ENCODE measurements at regions not wholly inside any gene's neighbourhood (a gene's known extent, or its start where the extent isn't known, plus 50 kb on each side); places are given as distances from the start of the nearest gene placed in this dataset.
"Not testable (repeated sequence)": the region's sequence is repeated elsewhere in the genome, so short reads cannot be mapped to it uniquely, and the experiment has no call there.

DNA sequence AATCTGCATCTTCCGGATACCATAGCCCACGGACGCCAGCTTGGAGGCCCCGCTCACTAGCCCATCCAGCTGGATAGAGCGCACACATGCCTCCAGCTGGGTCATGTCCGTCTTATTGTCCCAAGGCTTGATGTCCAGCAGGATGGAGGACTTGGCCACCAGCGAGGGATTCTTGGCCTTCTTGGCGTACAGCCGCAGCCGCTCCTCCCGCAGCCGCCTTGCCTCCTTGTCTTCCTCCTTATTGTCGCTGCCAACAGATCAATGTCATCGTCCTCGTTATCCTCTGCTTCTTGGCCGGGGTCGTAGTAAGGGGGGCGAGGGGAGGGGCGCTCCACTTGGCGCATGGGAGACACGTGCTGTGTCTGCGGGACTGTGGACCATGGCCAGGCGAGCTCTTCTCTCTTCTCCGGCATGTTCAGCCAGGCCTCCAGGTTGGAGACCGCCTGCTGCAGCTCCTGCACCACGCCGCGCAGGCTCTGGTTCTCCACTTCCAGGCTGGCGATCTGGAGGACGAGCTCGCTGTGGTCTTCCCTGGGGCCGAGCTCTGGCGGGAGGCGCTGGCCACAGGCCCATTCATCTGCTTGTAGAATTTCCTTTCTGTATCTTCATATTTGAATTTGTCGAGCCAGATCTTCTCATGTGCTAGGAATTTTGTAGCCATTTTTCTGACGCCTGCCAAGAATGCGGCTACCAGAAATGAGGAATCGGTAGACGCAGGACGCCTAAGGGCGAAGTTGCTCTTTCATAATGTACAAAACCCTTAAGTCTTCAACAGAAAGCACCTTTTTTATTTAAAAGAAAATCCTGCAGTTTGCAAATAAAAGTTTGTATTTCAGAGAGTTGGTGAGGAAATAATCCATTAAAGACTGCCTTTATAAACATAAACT, 60.1 kb upstream of the PTPRK start:
- no peak overlapping the region for H3K27ac ChIP-seq (ENCODE audit: low read length)
- no peaks in the 10 kb centered on the region for H4K20me1 ChIP-seq (ENCODE audit: insufficient read depth, low read length)
- DNase-seq = no peak
- no peaks in the 10 kb centered on the region for H3K27me3 ChIP-seq (ENCODE audit: insufficient read depth, low read length, poor library complexity)
- H3K79me2 ChIP-seq (ENCODE audit: insufficient read depth, low read length) = no peaks in the 10 kb centered on the region
- H3K9ac ChIP-seq (ENCODE audit: low read depth, low read length) = no peak overlapping the region
- no peak overlapping the region for H2AFZ ChIP-seq (ENCODE audit: low read depth, low read length)
- ATAC-seq (ENCODE audit: insufficient read depth, low read depth) = no peak
- no peaks in the 10 kb centered on the region for H3K36me3 ChIP-seq (ENCODE audit: insufficient read depth, low read length)
- TF ChIP-seq, protein P1, sequence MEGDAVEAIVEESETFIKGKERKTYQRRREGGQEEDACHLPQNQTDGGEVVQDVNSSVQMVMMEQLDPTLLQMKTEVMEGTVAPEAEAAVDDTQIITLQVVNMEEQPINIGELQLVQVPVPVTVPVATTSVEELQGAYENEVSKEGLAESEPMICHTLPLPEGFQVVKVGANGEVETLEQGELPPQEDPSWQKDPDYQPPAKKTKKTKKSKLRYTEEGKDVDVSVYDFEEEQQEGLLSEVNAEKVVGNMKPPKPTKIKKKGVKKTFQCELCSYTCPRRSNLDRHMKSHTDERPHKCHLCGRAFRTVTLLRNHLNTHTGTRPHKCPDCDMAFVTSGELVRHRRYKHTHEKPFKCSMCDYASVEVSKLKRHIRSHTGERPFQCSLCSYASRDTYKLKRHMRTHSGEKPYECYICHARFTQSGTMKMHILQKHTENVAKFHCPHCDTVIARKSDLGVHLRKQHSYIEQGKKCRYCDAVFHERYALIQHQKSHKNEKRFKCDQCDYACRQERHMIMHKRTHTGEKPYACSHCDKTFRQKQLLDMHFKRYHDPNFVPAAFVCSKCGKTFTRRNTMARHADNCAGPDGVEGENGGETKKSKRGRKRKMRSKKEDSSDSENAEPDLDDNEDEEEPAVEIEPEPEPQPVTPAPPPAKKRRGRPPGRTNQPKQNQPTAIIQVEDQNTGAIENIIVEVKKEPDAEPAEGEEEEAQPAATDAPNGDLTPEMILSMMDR (IDR thresholded peaks at IDR 0.05; ENCODE audit: borderline replicate concordance, extremely low read depth, low read length, poor library complexity, severe bottlenecking) = no peak
- TF ChIP-seq EZH2 (IDR thresholded peaks at IDR 0.05; ENCODE audit: borderline replicate concordance, low read depth, low read length, severe bottlenecking) = no peak
- no peaks in the 10 kb centered on the region for H3K9me3 ChIP-seq (ENCODE audit: insufficient read depth, low read length, severe bottlenecking)
- H3K4me1 ChIP-seq (ENCODE audit: insufficient read depth, low read length) = no peaks in the 10 kb centered on the region
- no peak overlapping the region for H3K4me3 ChIP-seq (ENCODE audit: low read depth in 1 of 2, low read length in 2 of 2)
- H3K4me2 ChIP-seq (ENCODE audit: insufficient read depth, low read length) = no peak overlapping the region

DNA sequence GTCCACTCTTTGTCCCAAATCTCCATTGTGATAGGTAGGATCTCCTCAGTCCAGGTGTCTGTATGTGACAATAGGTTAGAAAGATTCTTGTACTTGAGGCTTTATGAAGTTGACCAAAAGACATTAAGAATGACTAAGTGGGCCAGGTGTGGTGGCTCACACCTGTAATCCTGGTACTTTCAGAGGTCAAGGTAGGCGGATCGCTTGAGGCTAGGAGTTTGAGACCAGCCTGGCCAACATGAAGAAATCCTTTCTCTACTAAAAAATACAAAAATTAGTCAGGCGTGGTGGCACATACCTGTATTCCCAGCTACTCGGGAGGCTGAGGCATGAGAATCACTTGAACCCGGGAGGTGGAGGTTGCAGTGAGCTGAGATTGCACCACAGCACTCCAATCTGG, 54.9 kb upstream of the PTPRK start:
- H3K9me3 ChIP-seq (ENCODE audit: insufficient read depth, low read length, severe bottlenecking); H4K20me1 ChIP-seq (ENCODE audit: insufficient read depth, low read length); H3K27me3 ChIP-seq (ENCODE audit: insufficient read depth, low read length, poor library complexity); H2AFZ ChIP-seq (ENCODE audit: low read depth, low read length); DNase-seq; H3K27ac ChIP-seq (ENCODE audit: low read length); H3K9ac ChIP-seq (ENCODE audit: low read depth, low read length); H3K4me1 ChIP-seq (ENCODE audit: insufficient read depth, low read length); H3K4me3 ChIP-seq (ENCODE audit: low read depth in 1 of 2, low read length in 2 of 2); H3K4me2 ChIP-seq (ENCODE audit: insufficient read depth, low read length); H3K79me2 ChIP-seq (ENCODE audit: insufficient read depth, low read length); ATAC-seq (ENCODE audit: insufficient read depth, low read depth); H3K36me3 ChIP-seq (ENCODE audit: insufficient read depth, low read length): not testable (repeated sequence)

DNA sequence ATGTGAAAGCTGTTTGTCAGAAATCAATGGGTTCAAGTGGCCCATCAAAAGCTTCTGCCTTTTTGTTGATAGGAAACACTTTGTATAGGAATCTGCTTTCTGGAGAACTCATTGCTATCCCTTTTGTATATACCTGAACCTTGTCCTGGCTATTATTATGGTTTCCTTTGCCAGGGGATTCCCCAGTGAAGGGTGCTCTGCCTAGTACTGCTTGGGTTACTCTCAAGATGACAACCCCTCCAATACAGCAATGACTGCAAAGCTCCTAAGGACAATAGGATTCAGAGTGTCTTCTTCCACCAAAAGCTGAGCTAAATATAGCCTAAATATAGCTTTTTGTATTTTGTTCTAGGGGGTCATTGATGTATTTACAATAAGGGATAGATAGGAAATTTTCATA, 54.0 kb upstream of the PTPRK start:
- no peak for ATAC-seq (ENCODE audit: insufficient read depth, low read depth)
- no peaks in the 10 kb centered on the region for H3K79me2 ChIP-seq (ENCODE audit: insufficient read depth, low read length)
- H3K27me3 ChIP-seq (ENCODE audit: insufficient read depth, low read length, poor library complexity) = no peaks in the 10 kb centered on the region
- no peak overlapping the region for H3K27ac ChIP-seq (ENCODE audit: low read length)
- H4K20me1 ChIP-seq (ENCODE audit: insufficient read depth, low read length) = no peaks in the 10 kb centered on the region
- no peaks in the 10 kb centered on the region for H3K9me3 ChIP-seq (ENCODE audit: insufficient read depth, low read length, severe bottlenecking)
- no peak for DNase-seq
- H3K9ac ChIP-seq (ENCODE audit: low read depth, low read length) = no peak overlapping the region
- H3K4me1 ChIP-seq (ENCODE audit: insufficient read depth, low read length) = no peaks in the 10 kb centered on the region
- no peak overlapping the region for H3K4me3 ChIP-seq (ENCODE audit: low read depth in 1 of 2, low read length in 2 of 2)
- TF ChIP-seq EZH2 (IDR thresholded peaks at IDR 0.05; ENCODE audit: borderline replicate concordance, low read depth, low read length, severe bottlenecking) = no peak
- TF ChIP-seq, protein P1 (IDR thresholded peaks at IDR 0.05; ENCODE audit: borderline replicate concordance, extremely low read depth, low read length, poor library complexity, severe bottlenecking) = no peak
- no peaks in the 10 kb centered on the region for H3K36me3 ChIP-seq (ENCODE audit: insufficient read depth, low read length)
- H3K4me2 ChIP-seq (ENCODE audit: insufficient read depth, low read length) = no peak overlapping the region
- H2AFZ ChIP-seq (ENCODE audit: low read depth, low read length) = no peak overlapping the region

DNA sequence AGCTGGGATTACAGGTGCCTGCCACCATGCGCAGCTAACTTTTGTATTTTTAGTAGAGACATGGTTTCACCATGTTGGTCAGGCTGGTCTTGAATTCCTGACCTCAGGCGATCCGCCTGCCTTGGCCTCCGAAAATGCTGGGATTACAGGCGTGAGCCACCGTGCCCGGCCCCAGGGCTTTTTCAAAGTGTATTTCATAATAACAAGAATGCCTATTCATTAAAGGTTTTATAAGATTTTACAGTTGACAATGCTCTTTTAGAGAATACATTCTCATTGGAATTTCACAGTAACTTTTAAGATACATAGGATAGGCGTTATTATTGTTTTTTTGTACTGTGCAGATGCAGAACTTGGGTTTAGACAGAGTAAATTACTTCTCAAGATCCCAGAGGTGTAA, 52.6 kb upstream of the PTPRK start:
- Histone ChIP-seq H3K4me2 (ENCODE audit: insufficient read depth, low read length) (no peak overlapping the region), H3K9ac (ENCODE audit: low read depth, low read length) (no peak overlapping the region), H3K27me3 (ENCODE audit: insufficient read depth, low read length, poor library complexity) (no peaks in the 10 kb centered on the region), H2AFZ (ENCODE audit: low read depth, low read length) (no peak overlapping the region), H4K20me1 (ENCODE audit: insufficient read depth, low read length) (no peaks in the 10 kb centered on the region), H3K9me3 (ENCODE audit: insufficient read depth, low read length, severe bottlenecking) (no peaks in the 10 kb centered on the region), H3K4me1 (ENCODE audit: insufficient read depth, low read length) (no peaks in the 10 kb centered on the region), H3K36me3 (ENCODE audit: insufficient read depth, low read length) (no peaks in the 10 kb centered on the region), H3K79me2 (ENCODE audit: insufficient read depth, low read length) (no peaks in the 10 kb centered on the region), H3K27ac (ENCODE audit: low read length) (no peak overlapping the region), H3K4me3 (ENCODE audit: low read depth in 1 of 2, low read length in 2 of 2) (no peak overlapping the region)
- ATAC-seq (ENCODE audit: insufficient read depth, low read depth) = no peak
- no peak for DNase-seq
- TF ChIP-seq, protein P1 (IDR thresholded peaks at IDR 0.05; ENCODE audit: borderline replicate concordance, extremely low read depth, low read length, poor library complexity, severe bottlenecking) = no peak
- no peak for TF ChIP-seq EZH2 (IDR thresholded peaks at IDR 0.05; ENCODE audit: borderline replicate concordance, low read depth, low read length, severe bottlenecking)
